ENCODE measurements at regions not wholly inside any gene's neighbourhood (a gene's known extent, or its start where the extent isn't known, plus 50 kb on each side); places are given as distances from the start of the nearest gene placed in this dataset.

DNA sequence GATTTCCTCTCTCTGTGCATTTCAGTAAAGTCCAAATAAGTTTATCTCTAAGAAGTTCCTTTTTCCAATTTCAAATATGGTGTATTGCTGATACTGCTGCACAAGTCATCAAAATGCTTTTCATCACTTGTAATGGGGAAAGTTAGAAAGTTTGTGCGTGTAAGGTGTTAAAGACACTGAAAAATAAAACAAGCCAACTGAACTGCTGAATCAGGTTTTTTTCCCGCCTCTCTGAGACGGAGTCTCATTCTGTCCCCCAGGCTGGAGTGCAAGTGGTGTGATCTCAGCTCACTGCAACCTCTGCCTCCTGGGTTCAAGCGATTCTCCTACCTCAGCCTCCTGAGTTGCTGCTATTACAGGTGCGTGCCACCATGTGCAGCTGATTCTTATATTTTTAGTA lies 400.9 kb downstream of the LRRC70 start:
- DNase-seq (ENCODE audit: low spot score): no peak

DNA sequence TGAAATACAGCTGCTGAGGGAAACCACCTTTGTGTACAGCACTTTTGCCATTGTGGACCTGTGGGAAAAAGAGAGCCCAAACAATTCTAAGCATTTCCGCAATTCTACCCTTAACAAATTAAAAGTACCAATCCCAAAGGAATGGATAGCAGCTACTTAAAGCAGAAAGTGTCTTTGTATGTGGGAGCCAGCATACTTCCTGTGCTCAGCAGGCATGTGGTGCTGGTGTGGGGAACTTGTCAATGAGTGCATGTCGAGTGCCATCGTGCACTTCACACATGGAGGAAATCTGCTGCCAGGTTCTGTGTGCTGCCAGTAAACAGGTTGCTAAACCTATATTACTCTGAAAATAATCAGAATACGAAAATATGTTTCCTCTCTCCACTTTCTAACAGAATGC lies 399.0 kb downstream of the LRRC70 start:
- DNase-seq (ENCODE audit: low spot score): no peak

DNA sequence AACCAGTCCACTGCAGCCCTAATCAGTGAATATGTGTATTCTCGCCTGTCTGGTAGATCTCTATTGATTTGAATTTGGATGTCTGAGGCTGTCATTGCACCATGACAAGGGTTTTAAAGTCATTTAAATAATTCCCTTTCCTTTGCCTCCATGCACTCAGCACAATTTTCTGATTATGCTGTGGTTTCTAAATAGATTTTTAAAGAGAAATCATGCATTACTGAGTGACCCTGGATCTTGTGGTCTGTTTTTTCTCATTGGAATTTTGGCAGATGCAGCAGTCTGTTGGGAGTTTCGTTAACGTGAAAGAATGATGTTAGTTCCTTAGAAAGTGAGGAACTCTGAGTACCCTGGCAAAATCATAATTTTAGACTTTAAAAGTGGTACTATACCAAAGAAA lies 396.0 kb downstream of the LRRC70 start:
- no peak for DNase-seq (ENCODE audit: low spot score)

DNA sequence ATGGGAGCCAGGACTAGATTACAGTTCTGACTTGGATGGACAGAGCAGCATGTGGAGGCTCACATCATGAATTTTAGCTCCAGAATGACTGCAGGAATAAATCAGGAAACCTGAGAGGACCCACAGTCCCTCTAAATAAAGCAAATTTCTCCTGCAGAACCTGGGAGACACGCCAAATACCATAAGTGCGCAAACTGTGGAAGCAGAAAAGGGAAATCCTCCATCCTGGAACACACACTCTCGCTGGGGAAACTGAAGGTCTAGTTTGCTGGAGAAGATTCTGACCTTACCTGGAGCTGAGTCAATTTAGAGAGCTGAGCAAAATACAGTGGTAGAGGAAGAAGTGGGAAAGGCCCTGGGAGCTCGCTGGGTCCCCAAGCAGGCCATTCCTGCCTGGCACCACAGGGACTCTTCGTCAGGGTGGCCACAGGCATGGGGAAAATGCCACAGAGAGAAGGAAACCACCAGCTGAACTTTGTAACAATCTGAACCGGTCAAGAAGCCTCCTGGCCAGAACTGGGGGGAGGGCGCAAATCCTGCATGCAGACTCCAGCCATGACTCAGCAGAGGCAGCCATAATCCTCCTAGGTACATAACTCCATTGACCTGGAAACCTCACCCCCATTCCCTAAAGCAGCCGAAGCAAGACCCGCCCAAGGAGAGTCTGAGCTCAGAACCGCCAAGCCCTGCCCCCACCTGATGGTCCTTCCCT lies 390.9 kb downstream of the LRRC70 start:
- no peak for DNase-seq (ENCODE audit: low spot score)

DNA sequence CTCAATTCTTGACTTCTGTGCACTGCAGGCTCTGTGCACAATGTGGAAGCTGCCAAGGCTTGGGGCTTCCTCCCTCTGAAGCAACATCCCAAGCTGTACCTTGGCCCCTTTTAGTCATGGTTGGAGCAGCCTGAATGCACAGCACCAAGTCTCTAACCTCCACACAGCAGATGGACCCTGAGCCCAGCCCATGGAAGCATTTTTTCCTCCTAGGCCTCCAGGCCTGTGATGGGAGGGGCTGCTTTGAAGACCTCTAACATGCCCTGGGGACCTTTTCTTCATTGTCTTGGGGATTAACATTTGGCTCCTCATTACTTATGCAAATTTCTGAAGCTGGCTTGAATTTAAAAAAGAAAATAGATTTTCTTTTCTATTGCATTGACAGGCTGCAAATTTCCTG lies 385.8 kb downstream of the LRRC70 start:
- no peak for DNase-seq (ENCODE audit: low spot score)

DNA sequence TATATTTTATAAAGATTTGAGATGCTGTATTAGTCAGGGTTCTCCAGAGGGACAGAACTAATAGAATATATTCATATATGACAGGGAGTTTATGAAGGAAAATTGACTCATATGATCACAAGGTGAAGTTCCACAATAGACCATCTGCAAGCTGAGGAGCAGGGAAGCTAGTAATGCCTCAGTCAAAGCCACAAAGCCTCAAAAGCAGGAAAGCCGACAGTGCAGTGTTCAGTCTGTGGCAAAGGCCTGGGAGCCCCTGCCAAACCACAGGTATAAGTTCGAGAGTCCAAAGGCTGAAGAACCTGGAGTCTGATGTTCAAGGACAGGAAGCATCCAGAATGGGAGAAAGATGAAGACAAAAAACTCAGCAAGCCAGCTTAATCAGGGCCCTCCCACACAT lies 382.2 kb downstream of the LRRC70 start:
- DNase-seq (ENCODE audit: low spot score): no peak

DNA sequence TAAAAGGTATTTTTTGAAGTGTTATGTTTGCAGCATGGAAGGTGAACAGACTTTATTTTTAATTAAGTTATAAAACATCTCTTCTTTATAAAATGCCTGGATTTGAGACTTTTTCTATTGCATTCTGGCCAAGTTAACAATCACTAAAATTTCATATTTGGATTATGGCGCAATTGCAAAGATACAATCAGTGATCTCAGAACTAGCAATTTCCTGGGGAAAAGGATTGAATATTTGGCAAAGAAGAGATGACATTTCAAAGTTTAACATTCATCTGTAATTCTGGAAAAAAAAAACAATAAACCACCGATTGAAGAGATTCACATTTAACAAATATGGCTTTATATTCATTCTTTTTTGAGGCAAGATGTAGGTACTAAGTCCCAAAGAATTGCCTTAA lies 378.0 kb downstream of the LRRC70 start:
- no peak for DNase-seq (ENCODE audit: low spot score)

DNA sequence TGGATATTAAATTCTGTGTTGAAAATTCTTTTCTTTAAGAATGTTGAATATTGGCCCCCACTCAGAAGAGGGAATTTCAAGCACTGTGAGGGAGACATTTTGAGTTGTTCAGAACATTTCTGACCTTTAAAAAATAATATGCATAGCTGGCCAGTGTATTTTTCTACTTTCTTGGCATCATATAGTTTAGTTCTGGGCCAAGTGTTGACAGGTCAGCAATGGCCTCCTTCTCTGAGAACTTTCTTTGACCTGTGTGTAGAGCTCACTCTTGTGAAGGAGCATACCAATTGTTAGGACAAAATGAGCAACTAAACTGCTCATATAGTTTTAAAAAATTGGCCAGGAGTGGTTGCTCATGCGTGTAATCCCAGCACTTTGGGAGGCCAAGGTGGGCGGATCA lies 376.0 kb downstream of the LRRC70 start:
- DNase-seq (ENCODE audit: low spot score): no peak

DNA sequence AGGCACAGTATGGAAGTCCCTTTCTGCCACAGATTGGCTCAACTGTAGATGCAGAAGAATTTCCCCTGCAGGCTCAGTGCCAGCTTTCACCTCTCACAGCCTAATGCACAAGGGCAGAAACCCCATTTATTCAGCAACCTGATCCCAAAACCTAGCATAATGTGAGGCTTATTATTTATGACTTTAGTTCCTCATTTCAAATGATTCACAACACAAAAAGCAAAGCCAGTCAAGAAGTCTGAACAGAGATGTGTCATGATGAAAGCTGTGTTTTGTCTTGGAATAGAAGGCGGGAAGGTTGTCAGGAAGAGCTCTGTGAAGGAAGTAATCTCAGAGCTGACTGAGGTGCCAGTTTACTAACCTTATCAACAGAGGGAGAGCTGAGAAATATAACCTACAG lies 369.7 kb downstream of the LRRC70 start:
- no peak for DNase-seq (ENCODE audit: low spot score)

DNA sequence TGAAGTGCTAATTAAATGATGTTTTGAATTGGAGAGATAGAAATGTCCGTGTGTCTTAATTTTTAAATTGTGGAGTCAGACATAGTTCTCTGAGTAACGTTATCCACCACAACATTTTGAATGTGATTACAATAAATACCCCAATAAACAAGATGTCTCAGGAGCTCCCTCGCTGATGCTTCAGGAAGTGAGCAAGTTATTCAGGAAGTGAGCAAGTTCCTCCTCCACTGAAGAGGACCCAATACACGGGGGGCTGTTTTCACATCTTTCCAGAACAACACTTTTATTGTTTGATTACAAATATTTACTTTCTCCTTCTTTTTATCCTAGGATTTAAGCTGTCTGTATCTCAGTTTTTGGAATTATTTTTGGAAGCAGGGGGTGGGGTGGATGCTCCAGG lies 363.8 kb downstream of the LRRC70 start:
- DNase-seq (ENCODE audit: low spot score): no peak

DNA sequence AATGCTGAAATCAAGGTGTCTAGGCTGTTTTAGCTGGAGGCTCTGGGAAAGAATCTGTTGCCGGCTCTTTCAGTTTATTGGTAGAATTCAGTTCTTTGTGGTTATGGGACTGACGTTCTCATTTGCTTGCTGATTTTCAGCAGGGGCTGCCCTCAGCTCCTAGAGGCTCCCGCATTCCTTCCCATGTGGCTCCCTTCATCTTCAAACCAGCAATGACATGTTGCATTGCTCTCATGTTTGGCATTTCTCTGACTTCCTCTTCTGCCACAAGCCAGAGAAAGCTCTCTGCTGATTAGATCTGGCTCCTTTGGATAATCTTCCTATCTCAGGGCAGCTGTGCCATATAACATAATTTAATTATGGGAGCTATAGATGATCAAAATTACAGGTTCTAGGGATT lies 360.3 kb downstream of the LRRC70 start:
- no peak for DNase-seq (ENCODE audit: low spot score)

DNA sequence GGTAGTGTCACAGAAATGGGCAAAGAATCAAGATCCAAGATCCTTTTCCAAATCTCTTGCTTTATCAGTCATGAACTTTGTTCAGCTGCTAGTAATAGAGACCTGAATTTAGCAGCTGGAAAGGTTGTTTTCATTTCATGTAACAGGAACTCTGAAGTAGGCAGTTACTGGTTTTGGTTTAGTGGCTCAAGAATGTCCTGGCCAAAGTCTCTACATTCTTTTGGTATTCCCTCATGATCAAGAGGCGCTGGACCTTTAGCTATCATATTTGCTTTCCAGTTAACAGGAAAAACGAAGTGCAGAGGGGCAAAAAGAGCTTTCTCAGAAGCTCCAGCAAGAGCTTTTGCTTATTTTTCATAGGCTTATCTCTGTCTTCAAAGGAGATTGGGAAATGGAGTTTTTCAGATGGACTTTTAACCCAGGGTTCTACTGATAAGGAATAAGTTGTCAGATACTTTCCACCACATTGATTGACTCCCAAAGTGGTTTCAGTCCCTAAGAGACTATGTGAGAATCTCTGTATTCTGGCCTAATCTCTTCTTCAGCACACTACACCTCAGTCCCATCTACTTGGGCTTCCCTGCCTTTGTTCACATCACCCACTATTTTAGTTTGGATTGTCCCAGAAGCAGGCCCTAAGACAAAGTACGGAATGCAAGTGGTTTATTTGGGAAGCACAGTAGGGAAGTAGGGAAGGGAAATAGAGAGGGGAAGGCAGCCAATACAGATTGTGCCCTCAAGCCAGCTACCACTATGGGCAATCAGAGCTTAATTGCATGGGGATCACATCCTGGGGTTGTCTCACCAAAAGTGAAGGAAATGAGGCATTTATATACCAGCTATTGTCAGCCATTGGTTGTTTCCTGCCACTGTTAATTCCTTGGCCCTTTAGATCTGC lies 359.3 kb downstream of the LRRC70 start:
- no peak for DNase-seq (ENCODE audit: low spot score)

DNA sequence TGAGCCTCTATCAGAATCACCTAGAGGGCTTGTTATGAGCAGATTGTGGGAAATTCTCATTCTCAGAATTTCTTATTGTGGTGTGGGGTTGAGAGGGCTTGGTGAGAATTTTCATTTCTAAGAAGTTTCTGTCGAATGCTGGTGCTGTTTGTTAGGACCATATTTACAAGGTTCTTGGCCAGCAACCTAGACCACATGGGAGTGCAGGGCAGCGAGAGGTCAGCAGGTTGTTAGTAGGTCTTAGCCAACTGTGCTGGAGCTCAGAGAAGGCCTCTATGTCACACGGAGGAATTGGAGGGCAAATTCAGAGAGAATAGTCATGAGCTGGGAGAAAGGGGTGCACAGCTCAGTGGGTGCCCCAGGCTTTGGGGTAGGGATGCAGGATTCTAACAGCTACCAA lies 357.0 kb downstream of the LRRC70 start:
- DNase-seq (ENCODE audit: low spot score): no peak

DNA sequence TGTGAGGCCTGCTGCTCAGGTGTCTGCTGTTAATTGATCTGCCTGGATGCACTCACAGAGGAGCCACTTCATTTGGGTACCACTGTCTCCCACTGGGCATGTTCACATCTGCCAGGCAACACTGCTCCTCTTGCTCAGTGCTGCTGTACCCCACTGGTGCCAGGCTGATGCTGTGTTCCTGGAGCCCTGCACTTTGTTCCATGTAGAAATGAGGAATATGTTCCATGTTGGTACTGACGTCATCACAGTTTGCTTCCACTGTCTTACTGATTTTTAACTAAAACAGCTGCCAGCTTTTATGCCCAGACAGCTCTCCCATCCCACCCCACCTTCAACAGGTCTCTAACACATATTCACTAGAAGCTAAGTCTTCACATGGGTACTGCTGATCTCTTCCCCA lies 355.7 kb downstream of the LRRC70 start:
- no peak for DNase-seq (ENCODE audit: low spot score)

DNA sequence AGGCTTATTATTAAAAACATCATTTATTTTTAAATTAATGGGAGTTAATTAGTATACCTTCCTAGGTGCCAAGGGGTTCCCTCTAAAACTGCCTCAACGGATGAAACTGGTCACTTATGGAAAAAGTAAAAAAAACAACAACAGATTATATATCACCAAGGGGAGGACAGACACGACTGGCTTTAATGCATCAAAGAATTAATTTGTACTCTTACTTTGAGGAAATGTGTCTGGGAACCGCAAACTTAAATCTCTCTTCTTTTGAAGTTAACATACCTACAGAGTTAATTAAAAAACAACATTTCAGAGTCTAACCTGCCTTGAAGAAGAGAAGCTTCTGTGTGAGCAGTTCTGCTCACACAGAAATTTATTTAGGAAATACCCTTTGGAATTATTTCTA lies 354.6 kb downstream of the LRRC70 start:
- no peak for DNase-seq (ENCODE audit: low spot score)

DNA sequence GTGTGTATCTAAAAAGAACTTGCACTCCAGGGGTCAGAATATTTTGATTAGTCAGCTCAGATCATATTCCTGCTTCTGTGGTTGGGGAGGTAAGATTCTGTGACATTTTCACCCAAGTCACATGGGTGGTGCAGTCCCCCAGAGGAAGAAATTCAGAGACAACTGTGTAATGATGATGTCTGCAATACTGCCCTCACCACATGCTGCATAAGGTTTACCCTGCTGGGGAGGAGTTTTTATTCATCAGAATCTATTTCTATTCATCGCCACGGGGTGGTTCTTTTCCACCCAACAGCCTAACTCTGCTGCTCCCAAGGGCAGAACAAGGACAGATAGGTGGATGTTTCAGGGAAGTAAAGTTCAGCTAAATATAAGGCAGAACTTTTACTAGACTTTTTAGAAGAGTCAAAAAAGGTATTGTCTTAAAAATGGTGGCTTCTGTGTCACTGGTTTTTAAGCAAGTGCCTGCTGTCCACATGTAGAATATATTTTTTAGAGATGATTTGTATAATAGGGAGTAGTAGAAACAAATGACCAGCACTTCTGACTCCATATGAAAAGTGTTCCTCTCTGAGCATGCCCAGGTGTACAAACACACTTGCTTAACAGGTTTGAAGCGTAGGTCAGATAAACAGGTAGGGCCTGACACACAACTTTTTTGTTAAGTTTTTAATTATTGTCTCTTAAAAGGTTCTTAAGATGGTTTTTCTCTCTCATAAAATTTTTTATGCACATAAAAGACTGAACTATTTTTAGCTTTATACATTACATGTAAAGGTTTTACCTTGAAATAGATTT lies 352.7 kb downstream of the LRRC70 start:
- DNase-seq (ENCODE audit: low spot score): no peak

DNA sequence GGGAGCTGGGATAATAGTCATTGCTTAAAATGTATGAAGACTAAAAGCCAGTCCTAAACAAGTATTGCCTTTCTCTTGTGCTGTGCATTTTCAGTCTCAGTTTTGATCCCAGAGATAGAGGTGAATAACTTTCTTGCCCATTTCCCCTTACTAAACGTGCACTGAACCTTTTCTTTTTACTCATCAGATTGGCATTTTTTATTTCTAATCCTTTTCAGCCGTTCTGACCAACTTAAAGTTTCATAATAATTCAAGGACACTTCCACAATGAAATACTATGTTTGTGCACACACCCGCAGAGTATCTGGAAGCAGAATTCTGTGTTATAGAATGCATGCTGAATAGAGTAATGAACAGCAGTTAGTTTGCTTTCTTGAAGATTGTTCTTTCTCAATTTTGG lies 343.6 kb downstream of the LRRC70 start:
- DNase-seq (ENCODE audit: low spot score): no peak

DNA sequence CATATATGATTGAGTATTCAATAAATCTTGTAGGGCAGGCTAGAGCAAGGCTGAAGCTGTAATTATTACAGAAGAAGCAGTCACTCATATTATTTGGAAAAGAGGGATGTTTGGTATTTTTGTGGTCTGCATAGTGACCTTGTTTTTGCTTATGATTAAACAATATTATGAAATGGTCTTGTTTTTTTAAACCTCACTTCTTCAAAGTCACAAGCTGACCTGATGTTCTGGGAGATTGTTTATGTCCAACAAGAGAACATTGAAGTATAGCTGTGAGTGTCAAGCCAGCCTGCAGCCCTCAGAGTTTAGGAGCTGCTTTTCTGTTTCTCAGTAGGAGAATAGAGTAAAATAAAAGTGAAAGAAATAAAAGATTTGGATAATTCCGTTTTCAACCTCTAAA lies 342.2 kb downstream of the LRRC70 start:
- DNase-seq (ENCODE audit: low spot score): no peak

DNA sequence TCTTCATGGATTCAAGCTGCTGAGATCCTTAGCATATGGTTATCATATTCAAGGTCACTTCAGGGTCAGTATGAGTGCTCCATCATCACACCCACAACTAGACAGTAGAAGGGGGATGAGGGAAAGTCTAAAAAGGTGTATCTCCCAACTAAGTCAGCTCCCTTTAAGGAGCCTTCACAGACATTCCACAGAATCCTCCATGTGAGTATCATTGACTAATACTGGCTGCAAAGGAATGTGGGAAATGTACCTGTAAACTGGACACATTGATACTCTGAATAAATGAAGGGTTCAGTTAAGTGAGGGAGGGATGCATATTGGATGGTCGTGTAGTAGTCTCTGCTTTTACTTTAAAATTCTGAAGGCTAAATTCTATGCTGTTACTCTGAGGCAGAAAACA lies 330.7 kb downstream of the LRRC70 start:
- no peak for DNase-seq (ENCODE audit: low spot score)

DNA sequence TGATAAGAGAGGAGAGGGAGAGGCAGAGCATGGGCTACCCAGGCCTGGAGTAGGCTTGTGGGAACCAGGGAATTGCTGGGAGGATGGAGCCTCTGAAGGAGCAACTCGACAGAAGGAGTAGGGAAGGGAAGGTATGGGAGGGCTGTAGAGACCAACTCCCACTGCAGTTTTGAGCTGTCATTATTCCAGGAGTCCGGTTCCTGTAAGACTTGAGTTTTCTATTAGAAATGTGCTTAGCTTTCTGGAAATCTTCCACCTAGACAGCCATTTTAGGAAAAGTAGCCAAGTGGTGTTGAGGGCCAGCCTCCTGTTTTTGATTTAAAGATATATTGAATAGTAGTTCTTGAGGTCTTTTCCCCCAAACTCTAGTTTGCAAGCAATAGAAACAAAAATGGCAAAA lies 323.5 kb downstream of the LRRC70 start:
- DNase-seq (ENCODE audit: low spot score): no peak

DNA sequence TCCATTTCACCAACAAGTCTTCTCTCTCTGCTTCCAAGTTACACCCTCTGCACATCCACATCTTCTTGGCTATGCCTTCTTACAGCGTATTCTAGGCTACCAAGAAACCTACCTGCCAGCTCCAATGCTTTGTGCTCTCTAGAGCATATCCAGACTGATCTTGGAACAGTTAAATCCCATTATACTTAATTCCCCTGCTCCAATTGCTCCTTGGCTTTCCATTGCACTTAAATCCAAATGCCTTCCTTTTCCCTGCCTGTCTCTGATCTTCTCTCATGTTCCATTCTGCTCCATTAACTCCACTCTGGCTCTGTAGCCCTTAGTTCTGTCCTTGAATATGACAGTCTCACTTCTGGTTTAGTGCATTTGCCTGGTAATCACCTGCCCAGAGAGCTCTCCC lies 322.4 kb downstream of the LRRC70 start:
- DNase-seq (ENCODE audit: low spot score): no peak

DNA sequence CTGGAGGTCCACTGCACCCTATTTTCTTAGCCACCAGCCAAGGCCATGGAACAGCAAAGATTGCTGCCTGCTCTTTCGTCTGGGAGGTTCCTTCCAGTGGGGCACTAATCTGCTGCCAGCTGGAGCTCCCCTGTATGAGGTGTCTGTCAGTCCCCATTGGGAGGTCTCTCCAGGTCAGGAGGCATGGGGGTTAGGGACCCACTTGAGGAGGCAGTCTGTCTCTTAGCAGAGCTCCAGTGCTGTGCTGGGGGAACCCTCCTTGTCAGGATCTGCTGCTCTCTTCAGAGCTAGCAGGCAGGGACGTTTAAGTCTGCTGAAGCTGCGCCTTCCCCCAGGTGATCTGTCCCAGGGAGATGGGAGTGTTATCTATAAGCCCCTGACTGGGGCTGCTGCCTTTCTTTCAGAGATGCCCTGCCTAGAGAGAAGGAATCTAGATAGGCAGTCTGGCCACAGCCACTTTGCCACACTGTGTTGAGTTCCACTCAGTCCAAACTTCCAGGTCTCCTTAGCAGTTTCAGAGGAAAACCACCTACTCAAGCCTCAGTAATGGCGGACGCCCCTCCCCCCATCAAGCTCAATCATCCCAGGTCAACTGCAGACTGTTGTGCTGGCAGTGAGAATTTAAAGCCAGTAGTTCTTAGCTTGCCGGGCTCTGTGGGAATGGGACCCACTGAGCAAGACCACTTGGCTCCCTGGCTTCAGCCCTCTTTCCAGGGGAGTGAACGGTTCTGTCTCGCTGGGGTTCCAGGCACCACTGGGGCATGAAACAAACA lies 317.7 kb downstream of the LRRC70 start:
- DNase-seq (ENCODE audit: low spot score): no peak
